ENCODE measurements at regions not wholly inside any gene's neighbourhood (a gene's known extent, or its start where the extent isn't known, plus 50 kb on each side); places are given as distances from the start of the nearest gene placed in this dataset.

DNA sequence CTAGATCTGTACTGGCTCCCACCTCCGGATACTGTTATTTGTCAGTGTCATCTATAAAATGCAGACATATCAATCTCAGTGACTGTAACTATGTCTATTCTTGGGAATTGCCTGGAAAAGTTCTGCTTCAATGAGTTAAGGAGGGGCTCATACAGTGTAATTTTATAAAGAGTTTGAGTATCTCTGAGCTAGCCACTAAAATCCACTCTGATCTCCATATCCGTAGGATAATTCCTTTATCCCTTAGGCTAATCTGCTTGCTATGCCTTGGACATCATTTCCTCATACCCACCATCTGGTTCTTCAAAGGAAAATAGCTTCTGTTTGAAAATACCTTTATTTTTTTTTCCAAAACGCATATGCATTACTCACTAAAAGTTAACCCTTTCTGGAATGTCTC, 863.2 kb downstream of the SUCLG1 start:
- DNase-seq, result no peak

DNA sequence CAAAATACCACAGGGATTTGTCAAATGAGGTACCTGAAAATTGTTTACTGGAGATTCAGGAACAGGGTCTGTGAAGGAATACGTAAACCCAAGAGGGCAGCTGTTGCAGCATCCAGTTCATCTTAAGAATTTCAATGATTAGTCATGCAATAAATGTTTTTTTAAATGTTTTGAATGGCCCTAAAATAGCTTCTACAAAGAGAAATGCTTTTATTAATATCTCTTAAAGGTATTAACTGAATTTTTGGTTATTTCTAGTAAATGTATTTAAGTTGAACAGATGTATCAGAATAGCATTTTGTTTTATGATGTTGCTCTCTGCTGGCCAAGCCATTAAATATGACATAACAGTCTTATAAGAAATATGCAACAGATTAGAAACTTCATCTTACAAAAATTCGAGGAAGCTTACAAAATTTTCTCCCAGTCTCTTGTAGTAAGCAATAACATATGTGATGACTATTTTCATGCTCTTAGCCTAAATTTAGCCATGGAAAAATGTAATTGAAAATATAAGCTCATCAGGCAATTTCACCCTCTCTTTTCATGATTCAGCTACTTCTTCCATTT, 863.9 kb downstream of the SUCLG1 start:
- no peak for DNase-seq

- no peak for DNase-seq
Measured at GRCh38 chr2:83594241-83595120, 864.6 kb downstream of the SUCLG1 start.

DNA sequence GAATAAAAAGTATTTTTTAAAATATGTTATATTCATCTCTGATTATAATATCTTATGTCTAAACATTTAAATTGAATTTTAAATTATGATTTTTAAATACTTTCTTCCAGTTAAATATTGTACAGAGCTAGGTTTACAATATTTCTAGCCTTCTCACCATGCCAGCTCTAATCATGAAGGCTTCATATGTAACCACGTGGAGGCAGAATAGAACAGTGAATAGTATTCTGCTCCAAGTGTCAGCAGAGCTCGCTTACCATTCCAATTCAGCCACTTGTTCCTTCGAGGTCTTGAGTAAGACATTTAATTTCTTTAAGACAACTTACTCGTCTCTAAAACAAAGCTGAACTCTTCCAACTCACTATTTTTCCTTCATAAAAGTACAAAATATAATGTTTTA, 871.8 kb downstream of the SUCLG1 start:
- DNase-seq, result no peak

- no peak for DNase-seq
Measured at GRCh38 chr2:83585250-83585649, 873.8 kb downstream of the SUCLG1 start.

- DNase-seq, result no peak
Measured at GRCh38 chr2:83584672-83585071, 874.4 kb downstream of the SUCLG1 start.

DNA sequence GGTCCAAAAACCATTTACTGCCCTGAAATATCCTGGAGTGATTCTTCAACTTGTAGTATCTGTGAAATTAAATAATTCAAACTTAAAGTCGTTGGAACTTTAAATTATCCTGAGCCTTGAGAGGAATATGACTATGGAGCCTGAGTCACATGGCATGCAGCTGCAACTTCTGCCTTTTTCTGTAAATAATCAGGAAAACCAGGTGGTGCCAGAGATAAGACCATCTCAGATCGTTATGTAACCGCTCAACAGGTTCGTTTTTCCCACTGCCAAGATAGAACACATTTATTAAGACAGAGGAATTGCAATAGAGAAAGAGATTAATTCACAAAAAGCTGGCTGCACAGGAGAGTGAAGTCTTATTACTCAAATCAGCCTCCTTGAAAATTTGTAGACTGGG, 876.5 kb downstream of the SUCLG1 start:
- no peak for DNase-seq

DNA sequence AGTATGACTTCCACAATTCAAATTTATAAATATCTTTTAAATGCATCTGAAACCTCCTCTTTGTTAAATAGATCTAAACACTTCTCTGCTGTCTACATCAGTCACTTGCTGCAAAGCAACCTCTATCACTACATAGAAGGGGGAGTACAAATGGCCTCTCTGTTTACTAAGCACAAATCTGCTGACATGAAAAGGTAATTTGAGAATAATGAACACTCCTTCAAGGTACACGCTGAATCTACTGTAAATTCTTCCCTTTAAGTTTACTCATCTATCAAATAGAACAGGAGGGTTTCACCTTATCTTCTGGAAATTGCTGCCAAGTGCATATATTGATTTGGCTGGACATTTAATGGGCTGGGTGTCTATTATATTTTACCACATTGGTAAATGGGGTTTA, 879.6 kb downstream of the SUCLG1 start:
- no peak for DNase-seq

DNA sequence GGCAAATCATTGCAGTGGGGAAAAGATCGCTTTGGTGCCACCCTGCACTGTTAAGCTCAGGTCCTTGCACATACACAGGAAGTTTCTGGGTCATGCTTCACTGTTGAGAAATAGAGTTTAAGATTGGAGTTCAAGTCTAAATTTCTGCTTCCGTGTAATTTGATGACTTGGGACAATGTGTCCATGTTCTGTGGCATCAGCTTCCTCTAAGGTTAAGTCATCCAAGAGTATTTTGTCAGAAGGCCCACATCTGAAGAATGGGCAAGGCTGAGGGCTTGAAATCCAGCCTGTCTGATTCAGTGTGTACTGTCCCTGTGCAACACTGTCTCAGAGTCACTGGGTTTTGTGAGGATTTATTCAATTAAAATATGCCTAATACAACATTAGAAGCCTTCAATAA, 880.7 kb downstream of the SUCLG1 start:
- DNase-seq, result no peak

- DNase-seq, result no peak
Measured at GRCh38 chr2:83574614-83575013, 884.5 kb downstream of the SUCLG1 start.

- DNase-seq, result no peak
Measured at GRCh38 chr2:83573060-83573459, 886.0 kb downstream of the SUCLG1 start.

DNA sequence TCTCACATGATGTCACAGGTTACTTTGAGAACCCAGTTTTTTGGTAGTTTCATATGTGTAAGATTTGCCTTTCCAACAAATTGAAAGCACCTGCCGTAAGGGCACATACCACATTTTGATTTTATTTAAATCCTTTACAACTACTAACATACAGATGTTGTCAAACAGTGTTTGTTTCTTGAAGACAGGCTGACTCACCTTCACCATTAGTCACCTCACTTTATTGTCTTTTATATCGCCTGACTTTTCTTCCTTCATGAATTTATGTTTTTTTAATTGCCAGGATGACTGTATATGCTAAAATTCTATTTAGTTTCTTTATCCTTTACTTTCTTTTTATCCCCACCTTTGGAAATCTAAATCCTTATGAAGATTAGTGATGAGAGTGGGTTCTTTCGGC, 886.7 kb downstream of the SUCLG1 start:
- no peak for DNase-seq

DNA sequence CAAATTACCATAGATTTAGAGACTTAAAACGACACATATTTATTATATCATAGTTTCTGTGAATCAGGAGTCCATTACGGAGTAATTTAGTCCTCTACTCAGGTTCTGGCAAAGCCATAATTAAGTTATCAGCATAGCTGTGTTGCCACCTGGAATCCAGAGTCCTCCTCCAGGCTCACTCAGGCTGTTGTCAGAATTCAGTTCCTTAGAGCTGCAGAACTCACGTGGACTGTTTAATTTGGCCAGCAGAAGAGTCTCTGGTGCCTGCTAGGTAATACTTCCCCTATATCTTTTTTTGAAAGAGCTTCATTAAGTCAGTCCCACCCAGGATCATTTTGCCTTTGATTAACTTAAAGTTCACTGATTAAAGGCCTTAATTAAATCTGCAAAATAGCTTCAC, 891.5 kb downstream of the SUCLG1 start:
- no peak for DNase-seq

DNA sequence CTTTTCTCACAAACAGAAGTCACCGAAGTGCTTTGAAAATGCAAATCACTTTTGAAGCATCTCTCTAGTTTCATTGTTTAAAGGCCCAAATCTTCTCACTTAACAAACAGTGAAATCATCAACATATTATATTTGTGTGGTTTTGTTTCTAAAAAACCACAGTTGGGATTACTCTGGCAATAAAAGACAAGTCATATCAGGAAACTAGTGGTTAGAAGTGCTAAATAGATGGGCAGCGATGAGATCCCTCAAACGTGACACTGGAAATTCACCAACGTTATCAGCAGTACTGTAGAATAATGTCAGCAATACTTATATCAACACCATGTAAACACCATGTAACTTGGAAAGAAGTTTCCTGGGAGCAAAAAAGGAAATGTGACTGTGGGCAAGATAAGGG, 893.5 kb downstream of the SUCLG1 start:
- DNase-seq, result no peak

GRCh38 chr2:83565181-83565580, 893.9 kb downstream of the SUCLG1 start:
- DNase-seq, result no peak

- DNase-seq, result no peak
Measured at GRCh38 chr2:83561592-83561991, 897.5 kb downstream of the SUCLG1 start.

DNA sequence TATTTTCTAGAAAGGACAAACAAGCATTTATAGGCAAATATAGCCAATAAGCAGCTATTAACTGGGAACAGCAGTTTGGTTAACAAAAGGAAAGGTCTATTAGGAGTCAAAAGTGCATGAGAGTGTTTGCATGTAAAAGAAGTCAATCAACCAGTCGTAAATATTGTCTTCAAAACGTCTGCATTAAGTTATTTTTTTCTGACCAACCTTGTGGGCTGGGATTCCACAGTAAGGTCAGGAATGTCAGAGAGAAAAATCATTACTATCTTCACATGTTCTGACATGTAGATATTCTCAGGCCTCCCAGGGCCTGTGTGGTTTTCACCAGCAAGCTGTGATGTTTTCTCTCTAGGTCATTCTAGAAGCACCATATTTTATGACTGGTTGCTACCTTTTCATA, 922.5 kb downstream of the SUCLG1 start:
- no peak for DNase-seq

DNA sequence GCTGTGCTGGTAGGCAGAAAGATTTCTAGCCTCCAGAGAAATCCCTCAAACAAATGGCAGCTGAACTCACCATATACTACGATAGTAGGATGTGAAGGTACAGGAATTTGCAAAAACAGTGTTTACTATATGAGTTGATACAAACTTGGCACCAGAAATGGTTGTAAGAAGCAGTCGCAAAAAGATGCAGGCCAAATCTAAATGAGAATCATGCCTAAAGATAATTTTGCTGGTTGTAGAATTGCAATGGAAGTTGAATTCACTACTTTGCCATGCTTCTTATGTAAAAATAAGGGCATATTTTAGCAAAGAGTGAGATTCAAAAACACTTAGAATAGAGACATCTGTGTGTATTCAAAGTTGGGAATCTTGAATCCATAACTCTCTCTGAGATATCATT, 924.7 kb downstream of the SUCLG1 start:
- no peak for DNase-seq

GRCh38 chr2:83531206-83531826, 927.8 kb downstream of the SUCLG1 start:
- no peak for DNase-seq

- no peak for DNase-seq
Measured at GRCh38 chr2:83528767-83529166, 930.3 kb downstream of the SUCLG1 start.

DNA sequence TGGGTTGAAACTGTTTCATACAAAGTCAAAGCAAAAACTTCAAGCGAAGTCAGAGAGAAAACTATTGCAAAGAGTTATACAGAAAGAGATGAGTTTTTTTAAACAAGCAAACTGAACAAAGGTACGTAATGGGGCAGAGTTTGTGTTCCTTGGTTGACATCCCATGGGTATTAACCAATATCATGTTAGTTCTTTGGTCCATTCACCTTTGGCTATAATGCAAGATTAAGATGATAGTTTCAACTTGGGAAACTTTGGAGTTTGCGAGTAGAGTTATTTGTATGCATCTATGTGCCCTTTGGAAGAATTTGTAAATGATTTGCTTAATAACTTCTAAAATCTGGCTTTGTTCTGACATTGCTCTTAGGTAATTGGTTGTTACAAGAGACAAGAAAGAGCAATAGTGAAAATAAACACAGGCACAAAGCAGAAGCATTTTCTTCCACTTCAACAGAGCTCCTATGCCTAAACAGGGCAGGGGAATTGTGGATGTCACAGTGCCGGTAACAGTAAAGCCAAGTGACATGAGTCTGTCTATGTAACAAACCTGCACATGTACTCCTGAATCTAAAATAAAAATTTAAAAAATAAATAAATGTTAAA, 936.1 kb downstream of the SUCLG1 start:
- no peak for DNase-seq

- no peak for DNase-seq
Measured at GRCh38 chr2:83517727-83518368, 941.2 kb downstream of the SUCLG1 start.

DNA sequence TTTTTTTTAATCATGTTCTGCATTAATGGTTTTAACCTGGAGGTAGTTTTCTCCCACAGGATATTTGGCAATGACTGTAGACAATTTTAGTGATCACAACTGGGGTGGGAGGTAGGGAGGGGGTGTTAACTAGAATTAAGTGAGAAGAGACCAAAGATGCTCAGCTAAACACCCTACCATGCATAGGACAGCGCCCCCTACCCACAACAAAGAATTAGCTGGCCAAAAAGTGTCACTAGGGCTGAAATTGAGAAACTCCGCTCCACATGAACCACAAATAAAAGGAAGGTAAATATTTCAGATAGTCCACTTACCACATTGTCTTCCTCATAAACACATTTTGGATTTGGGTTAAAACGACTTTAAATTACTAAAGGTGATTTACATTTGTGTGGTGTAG, 942.6 kb downstream of the SUCLG1 start:
- no peak for DNase-seq
